ENCODE measurements at regions not wholly inside any gene's neighbourhood (a gene's known extent, or its start where the extent isn't known, plus 50 kb on each side); places are given as distances from the start of the nearest gene placed in this dataset.

DNA sequence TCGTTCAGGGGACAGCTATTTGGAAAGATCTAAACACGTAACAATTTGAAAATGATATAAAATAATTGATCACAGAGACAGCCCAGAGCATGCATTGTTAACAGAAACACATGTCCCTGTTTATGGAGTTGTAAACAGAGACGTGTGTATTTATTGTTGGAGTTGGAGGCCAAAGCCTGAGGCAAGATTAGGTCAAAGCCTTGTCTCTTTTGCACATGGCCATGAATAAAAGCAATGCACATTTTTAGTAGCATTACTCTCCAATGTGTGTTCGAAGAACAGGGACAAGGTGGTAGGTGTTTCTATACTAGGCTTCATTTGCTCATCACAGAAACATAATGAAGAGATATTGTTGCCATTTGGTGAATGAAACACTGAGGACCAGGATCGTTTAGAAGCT lies 841.5 kb upstream of the FANCL start:
- Histone ChIP-seq H2AFZ (ENCODE audit: low read length) (no peak overlapping the region), H3K23me2 (ENCODE audit: low read depth, low read length) (no peaks in the 10 kb centered on the region), H3K14ac (ENCODE audit: insufficient read length) (no peak overlapping the region), H3K9ac (replicated peaks in 1 of 4; ENCODE audit: extremely low read depth in 1 of 4, low read depth in 3 of 4, low read length in 3 of 4) (no peak overlapping the region), H3K4me3 (ENCODE audit: extremely low read depth in 1 of 4, insufficient read depth in 2 of 4, low read depth in 3 of 4, low read length in 4 of 4) (no peak overlapping the region), H3K4me2 (ENCODE audit: insufficient read depth in 1 of 2, low read depth in 2 of 2, low read length in 2 of 2) (no peak overlapping the region), H3K9me3 (ENCODE audit: insufficient read depth in 2 of 2, low read depth in 1 of 2, low read length in 1 of 2) (no peaks in the 10 kb centered on the region; a peak in 1 of 4 replicates), H4K20me1 (replicated peaks in 1 of 2; ENCODE audit: control insufficient read depth in 1 of 2, insufficient read depth in 2 of 2, low read length in 2 of 2) (no peaks in the 10 kb centered on the region), H2BK120ac (replicated peaks; ENCODE audit: low read depth, low read length) (no peak overlapping the region), H2BK5ac (ENCODE audit: low read depth, low read length) (no peak overlapping the region), H3K27ac (ENCODE audit: low read depth, low read length) (no peak overlapping the region), H4K5ac (ENCODE audit: insufficient read length, low read depth, low read length) (no peak overlapping the region), H2AK5ac (ENCODE audit: low read depth, low read length) (no peak overlapping the region), H3K27me3 (replicated peaks in 1 of 4; ENCODE audit: control insufficient read depth in 3 of 4, extremely low read depth in 1 of 4, insufficient read depth in 3 of 4, low read length in 3 of 4) (no peaks in the 10 kb centered on the region), H2BK20ac (ENCODE audit: low read length) (no peak overlapping the region), H3K18ac (ENCODE audit: extremely low read depth, low read length) (no peak overlapping the region), H2BK15ac (ENCODE audit: low read length) (no peak overlapping the region), H3K4ac (replicated peaks; ENCODE audit: insufficient read length, low read depth, low read length) (no peak overlapping the region), H4K8ac (ENCODE audit: extremely low read depth, insufficient read depth, low read length) (no peak overlapping the region), H3K56ac (replicated peaks; ENCODE audit: insufficient read length, low read depth, low read length) (no peak overlapping the region), H3K79me2 (ENCODE audit: control insufficient read depth in 1 of 2, insufficient read depth in 2 of 2, low read length in 2 of 2) (no peaks in the 10 kb centered on the region), H3K23ac (ENCODE audit: insufficient read length) (no peak overlapping the region), H4K91ac (replicated peaks; ENCODE audit: insufficient read length, low read length) (no peak overlapping the region), H2BK12ac (ENCODE audit: low read depth, low read length) (no peak overlapping the region), H3K4me1 (replicated peaks in 1 of 4; ENCODE audit: control insufficient read depth in 3 of 4, insufficient read depth in 4 of 4, low read length in 3 of 4) (no peaks in the 10 kb centered on the region; a peak in 1 of 7 replicates), H3K79me1 (ENCODE audit: low read depth, low read length) (no peaks in the 10 kb centered on the region), H3K36me3 (ENCODE audit: control insufficient read depth in 2 of 4, insufficient read depth in 4 of 4, low read length in 3 of 4) (no peaks in the 10 kb centered on the region)
- WGBS, 2 experiments (ENCODE audit: extremely low coverage in 1 of 2, insufficient coverage in 1 of 2, insufficient read length in 1 of 2, insufficient replicate concordance in 2 of 2, low coverage in 1 of 2, low lambda C conversion rate in 2 of 2, missing lambda C conversion rate in 1 of 2): 77% methylated on average over 5 of the region's 5 CpGs; no CpG with 5 or more reads in 1 of the 2 experiments
- ChIA-PET POLR2A (ENCODE audit: partially characterized antibody) (no interaction called here), CTCF (ENCODE audit: partially characterized antibody) (interaction anchor here (1.2 to 2.1 kb wide), 8 partner anchors 35 to 502 kb away, joined by 3 to 5 read pairs (median 4); no protein-coding TSS in a partner anchor)
- FAIRE-seq (no peak), DNase-seq (ENCODE audit: low read depth in 1 of 2, low spot score in 2 of 2) (no peak)
- TF ChIP-seq, protein P1, sequence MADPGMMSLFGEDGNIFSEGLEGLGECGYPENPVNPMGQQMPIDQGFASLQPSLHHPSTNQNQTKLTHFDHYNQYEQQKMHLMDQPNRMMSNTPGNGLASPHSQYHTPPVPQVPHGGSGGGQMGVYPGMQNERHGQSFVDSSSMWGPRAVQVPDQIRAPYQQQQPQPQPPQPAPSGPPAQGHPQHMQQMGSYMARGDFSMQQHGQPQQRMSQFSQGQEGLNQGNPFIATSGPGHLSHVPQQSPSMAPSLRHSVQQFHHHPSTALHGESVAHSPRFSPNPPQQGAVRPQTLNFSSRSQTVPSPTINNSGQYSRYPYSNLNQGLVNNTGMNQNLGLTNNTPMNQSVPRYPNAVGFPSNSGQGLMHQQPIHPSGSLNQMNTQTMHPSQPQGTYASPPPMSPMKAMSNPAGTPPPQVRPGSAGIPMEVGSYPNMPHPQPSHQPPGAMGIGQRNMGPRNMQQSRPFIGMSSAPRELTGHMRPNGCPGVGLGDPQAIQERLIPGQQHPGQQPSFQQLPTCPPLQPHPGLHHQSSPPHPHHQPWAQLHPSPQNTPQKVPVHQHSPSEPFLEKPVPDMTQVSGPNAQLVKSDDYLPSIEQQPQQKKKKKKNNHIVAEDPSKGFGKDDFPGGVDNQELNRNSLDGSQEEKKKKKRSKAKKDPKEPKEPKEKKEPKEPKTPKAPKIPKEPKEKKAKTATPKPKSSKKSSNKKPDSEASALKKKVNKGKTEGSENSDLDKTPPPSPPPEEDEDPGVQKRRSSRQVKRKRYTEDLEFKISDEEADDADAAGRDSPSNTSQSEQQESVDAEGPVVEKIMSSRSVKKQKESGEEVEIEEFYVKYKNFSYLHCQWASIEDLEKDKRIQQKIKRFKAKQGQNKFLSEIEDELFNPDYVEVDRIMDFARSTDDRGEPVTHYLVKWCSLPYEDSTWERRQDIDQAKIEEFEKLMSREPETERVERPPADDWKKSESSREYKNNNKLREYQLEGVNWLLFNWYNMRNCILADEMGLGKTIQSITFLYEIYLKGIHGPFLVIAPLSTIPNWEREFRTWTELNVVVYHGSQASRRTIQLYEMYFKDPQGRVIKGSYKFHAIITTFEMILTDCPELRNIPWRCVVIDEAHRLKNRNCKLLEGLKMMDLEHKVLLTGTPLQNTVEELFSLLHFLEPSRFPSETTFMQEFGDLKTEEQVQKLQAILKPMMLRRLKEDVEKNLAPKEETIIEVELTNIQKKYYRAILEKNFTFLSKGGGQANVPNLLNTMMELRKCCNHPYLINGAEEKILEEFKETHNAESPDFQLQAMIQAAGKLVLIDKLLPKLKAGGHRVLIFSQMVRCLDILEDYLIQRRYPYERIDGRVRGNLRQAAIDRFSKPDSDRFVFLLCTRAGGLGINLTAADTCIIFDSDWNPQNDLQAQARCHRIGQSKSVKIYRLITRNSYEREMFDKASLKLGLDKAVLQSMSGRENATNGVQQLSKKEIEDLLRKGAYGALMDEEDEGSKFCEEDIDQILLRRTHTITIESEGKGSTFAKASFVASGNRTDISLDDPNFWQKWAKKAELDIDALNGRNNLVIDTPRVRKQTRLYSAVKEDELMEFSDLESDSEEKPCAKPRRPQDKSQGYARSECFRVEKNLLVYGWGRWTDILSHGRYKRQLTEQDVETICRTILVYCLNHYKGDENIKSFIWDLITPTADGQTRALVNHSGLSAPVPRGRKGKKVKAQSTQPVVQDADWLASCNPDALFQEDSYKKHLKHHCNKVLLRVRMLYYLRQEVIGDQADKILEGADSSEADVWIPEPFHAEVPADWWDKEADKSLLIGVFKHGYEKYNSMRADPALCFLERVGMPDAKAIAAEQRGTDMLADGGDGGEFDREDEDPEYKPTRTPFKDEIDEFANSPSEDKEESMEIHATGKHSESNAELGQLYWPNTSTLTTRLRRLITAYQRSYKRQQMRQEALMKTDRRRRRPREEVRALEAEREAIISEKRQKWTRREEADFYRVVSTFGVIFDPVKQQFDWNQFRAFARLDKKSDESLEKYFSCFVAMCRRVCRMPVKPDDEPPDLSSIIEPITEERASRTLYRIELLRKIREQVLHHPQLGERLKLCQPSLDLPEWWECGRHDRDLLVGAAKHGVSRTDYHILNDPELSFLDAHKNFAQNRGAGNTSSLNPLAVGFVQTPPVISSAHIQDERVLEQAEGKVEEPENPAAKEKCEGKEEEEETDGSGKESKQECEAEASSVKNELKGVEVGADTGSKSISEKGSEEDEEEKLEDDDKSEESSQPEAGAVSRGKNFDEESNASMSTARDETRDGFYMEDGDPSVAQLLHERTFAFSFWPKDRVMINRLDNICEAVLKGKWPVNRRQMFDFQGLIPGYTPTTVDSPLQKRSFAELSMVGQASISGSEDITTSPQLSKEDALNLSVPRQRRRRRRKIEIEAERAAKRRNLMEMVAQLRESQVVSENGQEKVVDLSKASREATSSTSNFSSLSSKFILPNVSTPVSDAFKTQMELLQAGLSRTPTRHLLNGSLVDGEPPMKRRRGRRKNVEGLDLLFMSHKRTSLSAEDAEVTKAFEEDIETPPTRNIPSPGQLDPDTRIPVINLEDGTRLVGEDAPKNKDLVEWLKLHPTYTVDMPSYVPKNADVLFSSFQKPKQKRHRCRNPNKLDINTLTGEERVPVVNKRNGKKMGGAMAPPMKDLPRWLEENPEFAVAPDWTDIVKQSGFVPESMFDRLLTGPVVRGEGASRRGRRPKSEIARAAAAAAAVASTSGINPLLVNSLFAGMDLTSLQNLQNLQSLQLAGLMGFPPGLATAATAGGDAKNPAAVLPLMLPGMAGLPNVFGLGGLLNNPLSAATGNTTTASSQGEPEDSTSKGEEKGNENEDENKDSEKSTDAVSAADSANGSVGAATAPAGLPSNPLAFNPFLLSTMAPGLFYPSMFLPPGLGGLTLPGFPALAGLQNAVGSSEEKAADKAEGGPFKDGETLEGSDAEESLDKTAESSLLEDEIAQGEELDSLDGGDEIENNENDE (IDR thresholded peaks at IDR 0.05; ENCODE audit: insufficient replicate concordance, low read length): no peak
